A673 (cell line): ENCODE measurements at regions not wholly inside any gene's neighbourhood (a gene's known extent, or its start where the extent isn't known, plus 50 kb on each side); places are given as distances from the start of the nearest gene placed in this dataset.

Source experiments
- BruUV-seq: library from RNA; stranded (reverse); fragments of 400-500 nt; replicated peaks from 2 replicates; lab custom pipeline; 2021; lab: Mats Ljungman, UMichigan
- CTCF ChIA-PET: fragments of 300-600 bp; sonication (Branson Sonifier 250); formaldehyde crosslinking; loops from one replicate; lab custom pipeline; 2022; ENCODE audit warnings: antibody characterized with exemption; lab: Charles Lee
- POLR2A ChIA-PET: fragments of 300-600 bp; sonication (Branson Sonifier 250); formaldehyde crosslinking; loops from one replicate; lab custom pipeline; 2022; ENCODE audit warnings: antibody characterized with exemption; ENCODE audit not compliant: low non-redundant PET; lab: Charles Lee
- DNase-seq: peaks from one replicate; pipeline ENCODE4 v3.0.0-alpha.2; 2015; ENCODE audit warnings: low spot score
- H3K27ac ChIP-seq: fragments of 200-600 bp; sonication (generic); 2 replicates; pipeline ENCODE4 v1.5.1; 2016; ENCODE audit warnings: mixed run types, low read depth, mild to moderate bottlenecking, mixed read lengths, antibody characterized with exemption, low read length; ENCODE audit not compliant: poor library complexity, severe bottlenecking
- H3K27me3 ChIP-seq: fragments of 200-600 bp; sonication (generic); replicated peaks from 2 replicates; pipeline ENCODE4 v1.6.1; 2017; ENCODE audit warnings: mixed run types, low read depth, mild to moderate bottlenecking, mixed read lengths, antibody characterized with exemption, low read length; ENCODE audit not compliant: insufficient read depth, poor library complexity
- H3K36me3 ChIP-seq: fragments of 200-600 bp; sonication (generic); 2 replicates; pipeline ENCODE4 v1.6.1; 2016; ENCODE audit warnings: mixed run types, mild to moderate bottlenecking, mixed read lengths, antibody characterized with exemption, low read length; ENCODE audit not compliant: insufficient read depth, poor library complexity, severe bottlenecking
- H3K4me1 ChIP-seq: fragments of 200-600 bp; sonication (generic); 2 replicates; pipeline ENCODE4 v1.6.1; 2017; ENCODE audit warnings: mixed run types, mild to moderate bottlenecking, mixed read lengths, antibody characterized with exemption, low read length; ENCODE audit not compliant: insufficient read depth, poor library complexity, severe bottlenecking
- H3K4me3 ChIP-seq: fragments of 200-600 bp; sonication (generic); 2 replicates; pipeline ENCODE4 v1.5.1; 2016; ENCODE audit warnings: low read depth, mixed run types, mild to moderate bottlenecking, mixed read lengths, low read length; ENCODE audit not compliant: poor library complexity, severe bottlenecking
- H3K9me3 ChIP-seq: fragments of 200-600 bp; sonication (generic); 2 replicates; pipeline ENCODE4 v1.6.1; 2016; ENCODE audit warnings: mixed run types, low read depth, mild to moderate bottlenecking, mixed read lengths, antibody characterized with exemption, low read length; ENCODE audit not compliant: poor library complexity, severe bottlenecking
- CTCF ChIP-seq: fragments of 300-800, 200-600 bp; sonication (generic); conservative IDR thresholded peaks from 2 replicates; pipeline ENCODE4 v1.5.1; 2017; ENCODE audit warnings: low read depth, mild to moderate bottlenecking, antibody characterized with exemption, low read length, moderate library complexity, mixed read lengths
- EZH2 ChIP-seq: fragments of 200-600 bp; sonication (generic); IDR thresholded peaks from 2 replicates; pipeline ENCODE4 v1.6.1; 2017; ENCODE audit warnings: borderline replicate concordance, low read depth, mild to moderate bottlenecking, mixed read lengths, antibody characterized with exemption, low read length; ENCODE audit not compliant: poor library complexity, severe bottlenecking
- intact Hi-C: fragments of 100-400 bp; cut with micrococcal nuclease; formaldehyde crosslinking; loops from one replicate; pipeline ENCODE4 v1.10.0; 2022; ENCODE audit not compliant: unreplicated experiment

GRCh38 chr2:121144111-121144510 lies 140.9 kb downstream of the TFCP2L1 start:
- no peak for DNase-seq
- intact Hi-C loops = no loop called here
- Histone ChIP-seq H3K36me3 (no peaks in the 10 kb centered on the region), H3K4me3 (no peak overlapping the region), H3K9me3 (no peaks in the 10 kb centered on the region), H3K27ac (no peak overlapping the region), H3K27me3 (peaks cover under 1% of the 10 kb centered on the region), H3K4me1 (no peaks in the 10 kb centered on the region)
- ChIA-PET POLR2A (no interaction called here), CTCF (no interaction called here)
- BruUV-seq = no TSS peak
- TF ChIP-seq EZH2 (no peak), CTCF (no peak)

- BruUV-seq = no TSS peak
- intact Hi-C loops = no loop called here
- no peak for DNase-seq
- CTCF ChIA-PET = no interaction called here
- POLR2A ChIA-PET = no interaction called here
- no peaks in the 10 kb centered on the region for H3K27me3 ChIP-seq
- H3K4me1 ChIP-seq = no peaks in the 10 kb centered on the region
- no peaks in the 10 kb centered on the region for H3K9me3 ChIP-seq
- H3K4me3 ChIP-seq = no peak overlapping the region
- no peak overlapping the region for H3K27ac ChIP-seq
- TF ChIP-seq EZH2 (no peak), CTCF (no peak)
- H3K36me3 ChIP-seq = no peaks in the 10 kb centered on the region
Measured at GRCh38 chr2:121146630-121147029, 138.4 kb downstream of the TFCP2L1 start.

- CTCF ChIA-PET = no interaction called here
- H3K4me1 ChIP-seq = no peaks in the 10 kb centered on the region
- no peaks in the 10 kb centered on the region for H3K27me3 ChIP-seq
- no peak overlapping the region for H3K4me3 ChIP-seq
- BruUV-seq = no TSS peak
- H3K36me3 ChIP-seq = no peaks in the 10 kb centered on the region
- intact Hi-C loops = no loop called here
- no peak overlapping the region for H3K27ac ChIP-seq
- DNase-seq = no peak
- TF ChIP-seq CTCF = no peak
- TF ChIP-seq EZH2 = no peak
- POLR2A ChIA-PET = no interaction called here
- no peaks in the 10 kb centered on the region for H3K9me3 ChIP-seq
Measured at GRCh38 chr2:121147766-121148165, 137.2 kb downstream of the TFCP2L1 start.
